A549 (cell line): ENCODE measurements at regions not wholly inside any gene's neighbourhood (a gene's known extent, or its start where the extent isn't known, plus 50 kb on each side); places are given as distances from the start of the nearest gene placed in this dataset.

ENCODE experiments used
- ATAC-seq, 2 experiments: fragments of 200-7000 bp in 1 of 2; fragments of >200 bp in 1 of 2; cut with Nextera tagmentation in 1 of 2; cut with Tn5 transposase in 1 of 2; 3 replicates each; pipeline versions ENCODE4 v1.8.0 to v1.9.1; 2018 to 2020; ENCODE audit warnings: mild to moderate bottlenecking in 1 of 2, moderate library complexity in 1 of 2
- CTCF ChIA-PET: fragments of 300-600 bp; sonication (Branson Sonifier 250); formaldehyde crosslinking; extraction: SDS; loops from one replicate; lab custom pipeline; 2021; ENCODE audit warnings: antibody characterized with exemption, inconsistent platforms; lab: Yijun Ruan, JAX
- POLR2A ChIA-PET: fragments of 350-600 bp; formaldehyde crosslinking; extraction: SDS; loops from one replicate; lab custom pipeline; 2021; ENCODE audit warnings: antibody characterized with exemption, inconsistent platforms; lab: Yijun Ruan, JAX
- DNase-seq, 2 experiments: peaks; one replicate each; pipeline versions ENCODE4 v3.0.0 to v3.0.0-alpha.2; 2011 to 2016; ENCODE audit warnings: low read depth in 1 of 2, low spot score in 1 of 2
- FAIRE-seq: peaks from 2 replicates; lab custom pipeline; 2011; peaks lifted over from hg19 to GRCh38; lab: Jason Lieb, UNC
- H3K27ac ChIP-seq, 2 experiments: fragments of >200 bp; sonication (Bioruptor Twin); formaldehyde crosslinking; 3 replicates each; pipeline ENCODE4 v1.5.1; 2016 to 2017
- H3K4me1 ChIP-seq: fragments of >200 bp; sonication (Bioruptor Twin); formaldehyde crosslinking; 3 replicates; pipeline ENCODE4 v1.6.1; 2016
- H3K4me2 ChIP-seq: fragments of >200 bp; sonication (Bioruptor Twin); formaldehyde crosslinking; 3 replicates; pipeline ENCODE4 v1.6.1; 2016
- H3K4me3 ChIP-seq: fragments of >200 bp; sonication (Bioruptor Twin); formaldehyde crosslinking; 3 replicates; pipeline ENCODE4 v1.5.1; 2016
- H3K9me3 ChIP-seq: fragments of >200 bp; sonication (Bioruptor Twin); formaldehyde crosslinking; 3 replicates; pipeline ENCODE4 v1.6.1; 2016
- BHLHE40 ChIP-seq: IDR thresholded peaks from 2 replicates; pipeline ENCODE4 v1.6.1; 2012; ENCODE audit warnings: low read depth, low read length, inconsistent platforms
- CBX2 ChIP-seq: fragments of 200-600 bp; sonication (generic); IDR thresholded peaks from 2 replicates; pipeline ENCODE4 v1.6.1; 2016; ENCODE audit warnings: low read depth, mild to moderate bottlenecking, borderline replicate concordance
- CBX8 ChIP-seq: fragments of 200-600 bp; sonication (generic); IDR thresholded peaks from 2 replicates; pipeline ENCODE4 v1.6.1; 2016
- CHD2 ChIP-seq: fragments of 150-350 bp; IDR thresholded peaks from 2 replicates; pipeline ENCODE4 v1.6.1; 2014; ENCODE audit warnings: low read length; ENCODE audit not compliant: partially characterized antibody
- EHMT2 ChIP-seq: fragments of 200-600 bp; sonication (generic); IDR thresholded peaks from 2 replicates; pipeline ENCODE4 v1.6.1; 2016; ENCODE audit warnings: antibody characterized with exemption, low read depth, mild to moderate bottlenecking, moderate library complexity
- EP300 ChIP-seq, 2 experiments: fragments of >200 bp; sonication (Bioruptor Twin); formaldehyde crosslinking; IDR thresholded peaks; 2 replicates in 1 of 2; 3 replicates in 1 of 2; pipeline ENCODE4 v1.6.1; 2016 to 2017
- ESRRA ChIP-seq: fragments of 150-350 bp; IDR thresholded peaks from 2 replicates; pipeline ENCODE4 v1.6.1; 2014; ENCODE audit warnings: mild to moderate bottlenecking, low read length, borderline replicate concordance
- FOSL2 ChIP-seq, 2 experiments: fragments of 450-650 bp in 1 of 2; fragments of >200 bp in 1 of 2; sonication (Bioruptor Twin) in 1 of 2; formaldehyde crosslinking; IDR thresholded peaks; 2 replicates each; pipeline versions ENCODE4 v1.5.0 to v1.6.1; 2016 to 2020; ENCODE audit warnings: mild to moderate bottlenecking in 1 of 2, moderate library complexity in 1 of 2
- GATA3 ChIP-seq: IDR thresholded peaks from 2 replicates; pipeline ENCODE4 v1.6.1; 2012; ENCODE audit warnings: borderline replicate concordance
- HOXB13 ChIP-seq: fragments of 250-450 bp; sonication (Bioruptor Pico); IDR thresholded peaks from 2 replicates; pipeline ENCODE4 v1.5.0; 2020; ENCODE audit warnings: low read depth, mild to moderate bottlenecking, moderate library complexity
- JUN ChIP-seq, 2 experiments: fragments of >200 bp; sonication (Bioruptor Twin); formaldehyde crosslinking; IDR thresholded peaks; 2 replicates in 1 of 2; 3 replicates in 1 of 2; pipeline ENCODE4 v1.6.1; 2016 to 2017
- JUNB ChIP-seq: fragments of >200 bp; sonication (Bioruptor Twin); formaldehyde crosslinking; IDR thresholded peaks from 2 replicates; pipeline ENCODE4 v1.6.1; 2016
- KDM5A ChIP-seq: fragments of 200-600 bp; sonication (generic); IDR thresholded peaks from 2 replicates; pipeline ENCODE4 v1.6.1; 2016; ENCODE audit warnings: antibody characterized with exemption, mild to moderate bottlenecking
- NR3C1 ChIP-seq: fragments of >200 bp; sonication (Bioruptor Twin); formaldehyde crosslinking; IDR thresholded peaks from 3 replicates; pipeline ENCODE4 v1.6.1; 2017
- PHF8 ChIP-seq: fragments of 200-600 bp; sonication (generic); IDR thresholded peaks from 2 replicates; pipeline ENCODE4 v1.6.1; 2016; ENCODE audit warnings: low read depth, mild to moderate bottlenecking, antibody characterized with exemption, moderate library complexity, borderline replicate concordance
- POLR2AphosphoS2 ChIP-seq: conservative IDR thresholded peaks from 2 replicates; pipeline ENCODE4 v1.6.1; 2012; ENCODE audit warnings: low read length, improper control_type of control experiment, inconsistent platforms
- RCOR1 ChIP-seq: fragments of 150-350 bp; IDR thresholded peaks from 2 replicates; pipeline ENCODE4 v1.6.1; 2014; ENCODE audit warnings: antibody characterized with exemption, low read length, low read depth
- RFX5 ChIP-seq: fragments of 450-650 bp; IDR thresholded peaks from 2 replicates; pipeline ENCODE4 v1.7.1; 2014; ENCODE audit warnings: antibody characterized with exemption, mild to moderate bottlenecking, moderate library complexity
- RNF2 ChIP-seq: fragments of 200-600 bp; sonication (generic); IDR thresholded peaks from 2 replicates; pipeline ENCODE4 v1.6.1; 2016; ENCODE audit warnings: low read depth, mild to moderate bottlenecking, antibody characterized with exemption, moderate library complexity, borderline replicate concordance
- SREBF2 ChIP-seq: fragments of 450-650 bp; IDR thresholded peaks from 2 replicates; pipeline ENCODE4 v1.6.1; 2014; ENCODE audit warnings: mild to moderate bottlenecking, moderate library complexity
- ZC3H11A ChIP-seq: fragments of 450-650 bp; IDR thresholded peaks from 2 replicates; pipeline ENCODE4 v1.6.1; 2014; ENCODE audit warnings: antibody characterized with exemption, mild to moderate bottlenecking
- WGBS: methylation state at CpG from one replicate; pipeline ENCODE4 v1.1.6; 2017; ENCODE audit errors: missing lambda C conversion rate; 5-methylcytosine and 5-hydroxymethylcytosine counted together
- TF ChIP-seq, protein P1 (sequence below): fragments of 250-450 bp; sonication (Bioruptor Pico); IDR thresholded peaks from 2 replicates; pipeline ENCODE4 v1.5.0; 2021; ENCODE audit warnings: mild to moderate bottlenecking, moderate library complexity, borderline replicate concordance
- TF ChIP-seq, protein P2 (sequence below): IDR thresholded peaks from 2 replicates; pipeline ENCODE4 v1.6.1; 2012; ENCODE audit warnings: low read depth, borderline replicate concordance
- TF ChIP-seq, protein P3 (sequence below): fragments of >200 bp; sonication (Bioruptor Twin); formaldehyde crosslinking; IDR thresholded peaks from 2 replicates; pipeline ENCODE4 v1.6.1; 2016
- TF ChIP-seq, protein P4 (sequence below): IDR thresholded peaks from 2 replicates; pipeline ENCODE4 v1.6.1; 2012

DNA sequence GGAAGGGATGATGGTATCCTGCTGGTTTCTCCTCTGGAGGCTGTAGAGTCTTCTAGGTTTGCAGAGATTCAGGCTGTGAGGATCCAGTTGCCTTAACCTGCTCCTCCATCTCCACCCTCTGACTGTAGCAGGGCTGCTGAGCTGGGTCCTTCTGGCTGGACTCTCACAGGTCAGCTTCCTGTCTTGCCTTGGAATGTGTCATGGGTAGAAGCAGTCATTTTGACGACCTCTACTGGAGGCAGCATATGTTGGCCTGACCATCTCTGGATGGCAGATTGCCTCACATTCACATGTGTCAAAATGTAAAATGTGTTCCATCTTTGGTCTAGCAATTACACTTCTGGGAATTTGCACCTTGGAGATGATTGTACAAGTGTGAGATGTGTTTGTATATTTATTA is 504.4 kb upstream of the EEF2KMT start:
- DNase-seq (no peak), FAIRE-seq (no peak), ATAC-seq (no peak)
- Histone ChIP-seq H3K4me2 (no peak overlapping the region), H3K4me3 (no peak overlapping the region), H3K27ac (no peak overlapping the region), H3K9me3 (no peaks in the 10 kb centered on the region; the same call in 2 of the 3 replicates), H3K4me1 (no peaks in the 10 kb centered on the region)
- TF ChIP-seq EP300 (IDR thresholded peaks at IDR 0.05), result no peak
- TF ChIP-seq KDM5A, result no peak
- no peak for TF ChIP-seq CHD2
- no peak for TF ChIP-seq POLR2AphosphoS2
- TF ChIP-seq, protein P1, sequence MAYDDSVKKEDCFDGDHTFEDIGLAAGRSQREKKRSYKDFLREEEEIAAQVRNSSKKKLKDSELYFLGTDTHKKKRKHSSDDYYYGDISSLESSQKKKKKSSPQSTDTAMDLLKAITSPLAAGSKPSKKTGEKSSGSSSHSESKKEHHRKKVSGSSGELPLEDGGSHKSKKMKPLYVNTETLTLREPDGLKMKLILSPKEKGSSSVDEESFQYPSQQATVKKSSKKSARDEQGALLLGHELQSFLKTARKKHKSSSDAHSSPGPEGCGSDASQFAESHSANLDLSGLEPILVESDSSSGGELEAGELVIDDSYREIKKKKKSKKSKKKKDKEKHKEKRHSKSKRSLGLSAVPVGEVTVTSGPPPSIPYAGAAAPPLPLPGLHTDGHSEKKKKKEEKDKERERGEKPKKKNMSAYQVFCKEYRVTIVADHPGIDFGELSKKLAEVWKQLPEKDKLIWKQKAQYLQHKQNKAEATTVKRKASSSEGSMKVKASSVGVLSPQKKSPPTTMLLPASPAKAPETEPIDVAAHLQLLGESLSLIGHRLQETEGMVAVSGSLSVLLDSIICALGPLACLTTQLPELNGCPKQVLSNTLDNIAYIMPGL (CRISPR knock-in tag), result no peak
- no peak for TF ChIP-seq RCOR1
- TF ChIP-seq BHLHE40, result no peak
- TF ChIP-seq, protein P2, sequence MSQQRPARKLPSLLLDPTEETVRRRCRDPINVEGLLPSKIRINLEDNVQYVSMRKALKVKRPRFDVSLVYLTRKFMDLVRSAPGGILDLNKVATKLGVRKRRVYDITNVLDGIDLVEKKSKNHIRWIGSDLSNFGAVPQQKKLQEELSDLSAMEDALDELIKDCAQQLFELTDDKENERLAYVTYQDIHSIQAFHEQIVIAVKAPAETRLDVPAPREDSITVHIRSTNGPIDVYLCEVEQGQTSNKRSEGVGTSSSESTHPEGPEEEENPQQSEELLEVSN, result no peak
- TF ChIP-seq SREBF2, result no peak
- no peak for TF ChIP-seq EHMT2
- TF ChIP-seq, protein P3, sequence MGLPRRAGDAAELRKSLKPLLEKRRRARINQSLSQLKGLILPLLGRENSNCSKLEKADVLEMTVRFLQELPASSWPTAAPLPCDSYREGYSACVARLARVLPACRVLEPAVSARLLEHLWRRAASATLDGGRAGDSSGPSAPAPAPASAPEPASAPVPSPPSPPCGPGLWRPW, result no peak
- no peak for TF ChIP-seq CBX8
- TF ChIP-seq ESRRA, result no peak
- TF ChIP-seq RNF2, result no peak
- no peak for TF ChIP-seq JUN (IDR thresholded peaks at IDR 0.05)
- TF ChIP-seq, protein P4, sequence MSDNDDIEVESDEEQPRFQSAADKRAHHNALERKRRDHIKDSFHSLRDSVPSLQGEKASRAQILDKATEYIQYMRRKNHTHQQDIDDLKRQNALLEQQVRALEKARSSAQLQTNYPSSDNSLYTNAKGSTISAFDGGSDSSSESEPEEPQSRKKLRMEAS, result no peak
- TF ChIP-seq ZC3H11A, result no peak
- ChIA-PET POLR2A (no interaction called here), CTCF (interaction anchor here (0.9 to 1.6 kb wide), 2 partner anchors 14 to 362 kb away, joined by 3 to 5 read pairs; no protein-coding TSS in a partner anchor)
- WGBS, result 0% methylated on average over 1 of the region's 1 CpG

DNA sequence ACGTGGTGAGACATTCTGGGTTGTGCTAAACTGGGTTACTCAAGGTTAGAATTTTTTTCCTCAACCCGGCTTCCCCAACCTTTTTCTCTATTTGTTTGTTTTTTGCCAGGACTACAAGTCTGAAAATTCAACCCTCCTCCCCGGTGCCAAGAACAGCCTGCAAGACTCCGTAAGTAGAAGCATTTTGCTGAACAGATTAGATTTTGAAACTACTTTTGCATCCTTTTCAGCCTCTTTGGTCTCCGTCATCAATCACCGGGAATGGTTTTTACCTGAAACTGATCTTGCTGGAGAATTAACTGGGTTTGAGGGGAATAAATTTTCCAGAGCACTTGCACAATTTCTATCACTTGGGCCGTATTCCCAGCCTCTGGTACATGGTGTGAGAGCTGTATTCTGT is 501.2 kb upstream of the EEF2KMT start:
- CTCF ChIA-PET, result no interaction called here
- DNase-seq, result no peak
- Histone ChIP-seq H3K4me2 (no peak overlapping the region), H3K9me3 (no peaks in the 10 kb centered on the region; the same call in 2 of the 3 replicates), H3K4me1 (no peaks in the 10 kb centered on the region)
- WGBS, result 29% methylated on average over 7 of the region's 7 CpGs
- TF ChIP-seq EHMT2 (no peak), JUN (IDR thresholded peaks at IDR 0.05) (no peak), CBX2 (no peak), KDM5A (no peak), NR3C1 (no peak), ESRRA (no peak), CHD2 (no peak), ZC3H11A (no peak), RFX5 (no peak)
- TF ChIP-seq, all 56 proteins: peak for 0
- POLR2A ChIA-PET, result no interaction called here
- Histone ChIP-seq H3K27ac (no peak overlapping the region), H3K4me3 (no peak overlapping the region)
- FAIRE-seq (no peak), ATAC-seq (no peak)

DNA sequence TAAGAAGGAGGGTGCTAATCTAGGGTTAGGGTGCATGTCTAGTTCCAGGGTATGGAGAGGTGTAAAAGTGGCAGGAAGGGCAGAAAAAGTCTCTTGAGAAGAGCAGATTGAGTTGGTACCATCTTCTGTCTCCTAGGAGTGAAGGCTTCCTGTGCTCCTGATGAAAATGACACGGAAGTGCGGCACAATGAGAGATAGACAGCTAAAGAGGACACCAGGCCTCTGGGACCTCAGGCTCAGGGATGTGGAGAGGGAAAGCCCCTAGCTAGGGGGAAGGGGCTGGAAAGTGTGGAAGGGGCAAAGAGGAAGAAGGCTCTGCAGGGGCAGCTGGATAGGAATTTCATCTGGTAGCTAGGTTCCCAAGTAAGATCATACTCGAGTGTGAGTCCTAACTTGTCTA is 498.3 kb upstream of the EEF2KMT start:
- H3K4me2 ChIP-seq, result no peak overlapping the region
- H3K27ac ChIP-seq, result no peak overlapping the region
- 22% methylated on average over 3 of the region's 3 CpGs for WGBS
- H3K4me1 ChIP-seq, result no peaks in the 10 kb centered on the region
- no peaks in the 10 kb centered on the region for H3K9me3 ChIP-seq
- no peak overlapping the region for H3K4me3 ChIP-seq
- no peak for ATAC-seq
- TF ChIP-seq FOSL2 (IDR thresholded peaks at IDR 0.05) (no peak), FOSL2 (CRISPR knock-in tag; IDR thresholded peaks at IDR 0.05) (no peak), HOXB13 (CRISPR knock-in tag) (no peak), BHLHE40 (no peak), GATA3 (no peak), CBX8 (no peak), JUNB (no peak), PHF8 (no peak)
- TF ChIP-seq, protein P2, result no peak
- ChIA-PET POLR2A (no interaction called here), CTCF (no interaction called here)
- no peak for DNase-seq
- FAIRE-seq, result no peak
